ENCODE measurements at regions not wholly inside any gene's neighbourhood (a gene's known extent, or its start where the extent isn't known, plus 50 kb on each side); places are given as distances from the start of the nearest gene placed in this dataset.
"Not testable (repeated sequence)": the region's sequence is repeated elsewhere in the genome, so short reads cannot be mapped to it uniquely, and the experiment has no call there.

DNA sequence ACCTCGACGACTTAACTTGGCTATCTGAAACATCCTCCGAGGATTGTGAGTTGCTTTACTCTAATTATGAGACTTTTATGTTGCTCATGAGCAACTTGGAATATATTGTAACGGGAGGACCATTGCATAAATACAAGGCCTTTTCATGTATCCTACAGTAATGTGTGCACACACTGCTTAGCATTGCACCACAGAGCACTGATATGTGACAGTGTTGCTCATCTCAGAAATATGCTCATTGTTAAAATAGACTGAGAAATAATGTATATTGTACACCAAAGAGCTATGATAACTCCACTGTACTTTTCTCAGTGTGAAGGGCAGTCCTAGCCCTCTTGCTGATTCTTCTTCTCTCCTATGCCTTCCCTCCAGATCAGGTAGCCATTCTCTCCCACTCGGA is 102.8 kb upstream of the CDK13 start:
- Histone ChIP-seq H3K4me3 (replicated peaks; ENCODE audit: insufficient read depth, low read length) (no peak overlapping the region), H3K27ac (replicated peaks) (no peak overlapping the region), H3K27me3 (ENCODE audit: insufficient read depth, poor library complexity, severe bottlenecking) (no peaks in the 10 kb centered on the region)
- no peak for DNase-seq (ENCODE audit: low read depth in 1 of 2, low spot score in 1 of 2)
- TF ChIP-seq POLR2AphosphoS5 (IDR thresholded peaks at IDR 0.05; ENCODE audit: low read depth) (no peak), GABPA (IDR thresholded peaks at IDR 0.05; ENCODE audit: low read depth) (no peak), SPI1 (IDR thresholded peaks at IDR 0.05; ENCODE audit: borderline replicate concordance, low read depth) (no peak)
- TF ChIP-seq, protein P1, sequence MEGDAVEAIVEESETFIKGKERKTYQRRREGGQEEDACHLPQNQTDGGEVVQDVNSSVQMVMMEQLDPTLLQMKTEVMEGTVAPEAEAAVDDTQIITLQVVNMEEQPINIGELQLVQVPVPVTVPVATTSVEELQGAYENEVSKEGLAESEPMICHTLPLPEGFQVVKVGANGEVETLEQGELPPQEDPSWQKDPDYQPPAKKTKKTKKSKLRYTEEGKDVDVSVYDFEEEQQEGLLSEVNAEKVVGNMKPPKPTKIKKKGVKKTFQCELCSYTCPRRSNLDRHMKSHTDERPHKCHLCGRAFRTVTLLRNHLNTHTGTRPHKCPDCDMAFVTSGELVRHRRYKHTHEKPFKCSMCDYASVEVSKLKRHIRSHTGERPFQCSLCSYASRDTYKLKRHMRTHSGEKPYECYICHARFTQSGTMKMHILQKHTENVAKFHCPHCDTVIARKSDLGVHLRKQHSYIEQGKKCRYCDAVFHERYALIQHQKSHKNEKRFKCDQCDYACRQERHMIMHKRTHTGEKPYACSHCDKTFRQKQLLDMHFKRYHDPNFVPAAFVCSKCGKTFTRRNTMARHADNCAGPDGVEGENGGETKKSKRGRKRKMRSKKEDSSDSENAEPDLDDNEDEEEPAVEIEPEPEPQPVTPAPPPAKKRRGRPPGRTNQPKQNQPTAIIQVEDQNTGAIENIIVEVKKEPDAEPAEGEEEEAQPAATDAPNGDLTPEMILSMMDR (IDR thresholded peaks at IDR 0.05; ENCODE audit: insufficient read depth, low read length) = no peak
- TF ChIP-seq, protein P2, sequence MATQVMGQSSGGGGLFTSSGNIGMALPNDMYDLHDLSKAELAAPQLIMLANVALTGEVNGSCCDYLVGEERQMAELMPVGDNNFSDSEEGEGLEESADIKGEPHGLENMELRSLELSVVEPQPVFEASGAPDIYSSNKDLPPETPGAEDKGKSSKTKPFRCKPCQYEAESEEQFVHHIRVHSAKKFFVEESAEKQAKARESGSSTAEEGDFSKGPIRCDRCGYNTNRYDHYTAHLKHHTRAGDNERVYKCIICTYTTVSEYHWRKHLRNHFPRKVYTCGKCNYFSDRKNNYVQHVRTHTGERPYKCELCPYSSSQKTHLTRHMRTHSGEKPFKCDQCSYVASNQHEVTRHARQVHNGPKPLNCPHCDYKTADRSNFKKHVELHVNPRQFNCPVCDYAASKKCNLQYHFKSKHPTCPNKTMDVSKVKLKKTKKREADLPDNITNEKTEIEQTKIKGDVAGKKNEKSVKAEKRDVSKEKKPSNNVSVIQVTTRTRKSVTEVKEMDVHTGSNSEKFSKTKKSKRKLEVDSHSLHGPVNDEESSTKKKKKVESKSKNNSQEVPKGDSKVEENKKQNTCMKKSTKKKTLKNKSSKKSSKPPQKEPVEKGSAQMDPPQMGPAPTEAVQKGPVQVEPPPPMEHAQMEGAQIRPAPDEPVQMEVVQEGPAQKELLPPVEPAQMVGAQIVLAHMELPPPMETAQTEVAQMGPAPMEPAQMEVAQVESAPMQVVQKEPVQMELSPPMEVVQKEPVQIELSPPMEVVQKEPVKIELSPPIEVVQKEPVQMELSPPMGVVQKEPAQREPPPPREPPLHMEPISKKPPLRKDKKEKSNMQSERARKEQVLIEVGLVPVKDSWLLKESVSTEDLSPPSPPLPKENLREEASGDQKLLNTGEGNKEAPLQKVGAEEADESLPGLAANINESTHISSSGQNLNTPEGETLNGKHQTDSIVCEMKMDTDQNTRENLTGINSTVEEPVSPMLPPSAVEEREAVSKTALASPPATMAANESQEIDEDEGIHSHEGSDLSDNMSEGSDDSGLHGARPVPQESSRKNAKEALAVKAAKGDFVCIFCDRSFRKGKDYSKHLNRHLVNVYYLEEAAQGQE (IDR thresholded peaks at IDR 0.05; ENCODE audit: insufficient replicate concordance, low read depth) = no peak

DNA sequence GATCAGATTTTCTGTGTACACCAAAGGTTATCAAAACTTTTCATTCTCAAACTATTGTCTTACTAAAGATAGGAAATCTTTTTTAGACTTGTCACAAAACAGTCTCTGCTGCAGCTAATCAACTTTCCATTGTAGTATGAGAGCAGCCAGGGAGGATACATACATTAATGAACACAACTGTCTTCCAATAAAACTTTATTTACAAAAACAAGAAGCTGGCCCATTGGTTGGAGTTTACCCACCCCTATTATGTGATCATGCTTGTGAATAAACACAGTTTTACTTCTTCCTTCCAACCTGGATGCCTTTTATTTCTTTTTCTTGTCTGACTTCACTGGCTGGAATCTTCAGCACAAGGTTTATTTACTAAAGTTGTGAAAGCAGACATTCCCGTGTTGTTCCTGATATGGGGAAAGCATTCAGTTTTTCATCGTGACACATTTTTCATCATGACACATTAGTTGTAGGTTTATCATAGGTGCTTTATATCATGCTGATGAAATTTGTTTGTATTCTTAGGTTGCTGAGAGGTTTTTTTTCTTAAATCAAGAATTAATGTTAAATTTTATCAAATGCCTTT is 98.5 kb upstream of the CDK13 start:
- Histone ChIP-seq H3K27ac (replicated peaks) (no peak overlapping the region), H3K4me3 (replicated peaks; ENCODE audit: insufficient read depth, low read length) (no peak overlapping the region), H3K27me3 (ENCODE audit: insufficient read depth, poor library complexity, severe bottlenecking) (peaks cover 5% of the 10 kb centered on the region)
- no peak for DNase-seq (ENCODE audit: low read depth in 1 of 2, low spot score in 1 of 2)
- no peak for TF ChIP-seq SPI1 (IDR thresholded peaks at IDR 0.05; ENCODE audit: borderline replicate concordance, low read depth)
- no peak for TF ChIP-seq POLR2AphosphoS5 (IDR thresholded peaks at IDR 0.05; ENCODE audit: low read depth)
- TF ChIP-seq GABPA (IDR thresholded peaks at IDR 0.05; ENCODE audit: low read depth) = no peak

DNA sequence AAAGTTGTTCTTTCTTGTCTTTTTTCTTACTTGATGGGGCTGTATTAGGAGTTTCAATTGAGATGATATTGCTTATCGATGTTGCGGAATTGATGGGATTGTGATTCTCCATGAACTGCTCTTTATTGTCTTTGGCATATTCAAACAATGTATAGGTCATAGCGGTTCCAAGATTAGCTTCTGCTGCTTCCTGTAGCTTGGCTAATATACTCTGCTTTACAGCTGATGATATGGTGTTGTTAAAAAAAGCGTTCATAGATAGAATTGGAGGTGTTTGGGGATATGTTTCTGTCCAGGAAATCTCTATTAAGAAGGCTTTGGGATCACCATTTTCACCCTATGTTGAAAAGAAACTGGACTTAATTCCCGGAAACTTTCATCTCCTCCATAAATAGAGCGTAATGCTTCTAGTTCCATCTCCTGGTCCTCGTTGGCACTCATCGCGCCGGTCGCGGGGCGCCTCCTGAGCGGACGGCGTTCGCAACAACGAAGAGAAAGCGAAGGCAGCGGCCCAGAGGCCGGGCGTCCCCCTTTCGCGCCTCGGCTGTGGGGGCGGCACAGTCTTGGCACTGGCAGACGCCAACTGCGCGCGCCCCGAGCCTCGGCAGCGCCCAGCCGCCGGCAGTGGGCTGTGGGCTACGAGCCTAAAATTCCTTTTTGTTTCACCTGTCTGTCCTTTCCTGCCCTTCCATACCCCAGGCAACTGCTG is 95.3 kb upstream of the CDK13 start:
- DNase-seq (ENCODE audit: low read depth in 1 of 2, low spot score in 1 of 2); H3K27ac ChIP-seq (replicated peaks); H3K27me3 ChIP-seq (ENCODE audit: insufficient read depth, poor library complexity, severe bottlenecking): not testable (repeated sequence)
- peak overlapping the region; percentile 21 for H3K4me3 ChIP-seq (replicated peaks; ENCODE audit: insufficient read depth, low read length)

DNA sequence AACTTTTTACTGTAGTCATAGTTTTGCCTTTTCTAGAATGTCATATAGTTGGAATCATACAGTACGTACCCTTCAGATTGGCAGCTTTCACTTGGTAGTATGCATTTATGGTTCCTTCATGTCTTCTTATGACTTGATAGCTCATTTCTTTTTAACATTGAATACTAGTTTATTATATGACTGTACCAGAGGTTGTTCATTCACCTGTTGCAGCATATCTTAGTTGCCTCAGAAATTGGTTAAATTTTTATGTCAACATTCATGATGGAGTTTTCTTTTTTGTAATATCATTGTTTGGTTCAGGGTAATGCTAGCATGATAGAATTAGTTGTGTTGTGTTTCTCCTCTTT is 94.8 kb upstream of the CDK13 start:
- no peak for DNase-seq (ENCODE audit: low read depth in 1 of 2, low spot score in 1 of 2)
- TF ChIP-seq SPI1 (IDR thresholded peaks at IDR 0.05; ENCODE audit: borderline replicate concordance, low read depth) (no peak), GABPA (IDR thresholded peaks at IDR 0.05; ENCODE audit: low read depth) (no peak), POLR2AphosphoS5 (IDR thresholded peaks at IDR 0.05; ENCODE audit: low read depth) (no peak)
- TF ChIP-seq, protein P2 (IDR thresholded peaks at IDR 0.05; ENCODE audit: insufficient replicate concordance, low read depth) = no peak
- TF ChIP-seq, protein P1 (IDR thresholded peaks at IDR 0.05; ENCODE audit: insufficient read depth, low read length) = no peak
- H3K27me3 ChIP-seq (ENCODE audit: insufficient read depth, poor library complexity, severe bottlenecking) = peaks cover 7% of the 10 kb centered on the region
- no peak overlapping the region for H3K27ac ChIP-seq (replicated peaks)
- H3K4me3 ChIP-seq (replicated peaks; ENCODE audit: insufficient read depth, low read length) = peak overlapping the region; percentile 21

DNA sequence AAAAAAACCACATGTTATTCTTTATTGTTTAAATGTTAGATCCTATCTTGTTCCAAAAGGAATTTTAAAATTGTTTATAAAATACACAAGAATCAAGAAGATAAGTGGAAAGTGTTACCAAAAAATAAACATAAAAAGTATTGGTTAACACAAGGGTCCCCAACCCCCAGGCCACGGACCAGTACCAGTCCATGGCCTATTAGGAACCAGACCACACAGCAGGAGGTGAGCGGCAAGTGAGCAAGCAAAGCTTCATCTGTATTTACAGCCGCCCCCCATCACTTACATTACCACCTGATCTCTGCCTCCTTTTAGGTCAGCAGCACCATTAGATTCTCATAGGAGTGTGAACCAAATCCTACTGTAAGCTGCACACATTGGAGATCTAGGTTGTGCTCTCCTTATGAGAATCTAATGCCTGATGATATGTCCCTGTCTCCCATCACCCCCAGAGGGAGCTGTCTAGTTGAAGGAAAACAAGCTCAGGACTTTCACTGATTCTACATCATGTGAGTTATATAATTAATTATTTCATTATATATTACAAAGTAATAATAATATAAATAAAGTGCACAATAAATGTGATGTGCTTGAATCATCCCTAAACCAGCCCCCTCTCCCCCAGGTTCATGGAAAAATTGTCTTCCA is 86.3 kb upstream of the CDK13 start:
- H3K27ac ChIP-seq (replicated peaks); H3K4me3 ChIP-seq (replicated peaks; ENCODE audit: insufficient read depth, low read length); H3K27me3 ChIP-seq (ENCODE audit: insufficient read depth, poor library complexity, severe bottlenecking): not testable (repeated sequence)
- peak in 1 of 2 experiments; percentile 25 for DNase-seq (ENCODE audit: low read depth in 1 of 2, low spot score in 1 of 2)

DNA sequence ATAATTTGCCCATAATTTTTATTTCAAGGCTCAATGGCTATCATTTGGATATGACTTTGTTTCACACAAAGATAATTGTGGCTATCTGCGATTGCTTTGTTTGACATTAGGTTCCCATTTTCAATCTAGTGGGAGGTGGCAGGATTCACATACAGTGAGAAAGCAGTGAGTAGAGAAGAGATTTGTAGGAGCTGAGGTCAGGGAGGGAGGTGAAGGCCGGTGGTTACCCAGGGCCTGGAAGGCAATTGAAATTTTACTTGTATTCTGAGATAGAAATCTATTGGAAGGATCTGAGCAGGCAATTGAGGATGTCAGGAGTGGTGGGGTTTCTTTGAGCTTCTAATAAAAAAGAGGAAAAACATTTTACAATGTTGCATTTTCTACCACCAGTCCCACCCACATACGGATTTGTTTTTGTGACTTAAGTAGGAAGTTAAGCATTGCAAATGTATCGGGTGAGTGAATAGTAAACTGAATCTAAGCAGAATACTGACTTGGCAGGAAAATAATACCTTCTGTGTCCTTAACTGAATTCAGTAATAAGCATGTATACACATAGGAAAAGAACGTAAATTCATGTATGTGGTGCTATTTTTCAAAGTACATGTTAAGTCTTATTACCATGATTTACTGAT is 80.1 kb upstream of the CDK13 start:
- not testable (repeated sequence) for H3K4me3 ChIP-seq (replicated peaks; ENCODE audit: insufficient read depth, low read length); H3K27me3 ChIP-seq (ENCODE audit: insufficient read depth, poor library complexity, severe bottlenecking); DNase-seq (ENCODE audit: low read depth in 1 of 2, low spot score in 1 of 2); H3K27ac ChIP-seq (replicated peaks)

DNA sequence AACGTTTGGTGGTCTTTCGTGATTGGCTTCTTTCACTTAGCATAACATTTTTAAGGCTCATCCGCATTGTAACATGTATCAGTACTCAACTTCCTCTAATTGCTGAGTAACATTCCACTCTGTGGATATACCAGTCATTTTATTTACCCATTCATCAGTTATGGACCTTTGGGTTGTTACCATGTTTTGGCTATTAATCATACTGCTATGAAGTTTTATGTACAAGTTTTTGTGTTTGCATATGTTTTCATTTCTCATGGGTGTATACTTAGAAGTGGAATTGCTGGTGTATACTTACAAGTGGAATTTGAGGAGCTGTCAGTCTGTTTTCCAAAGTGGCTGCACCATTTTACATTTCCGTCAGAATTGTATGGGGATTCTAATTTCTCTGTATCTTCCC is 78.4 kb upstream of the CDK13 start:
- DNase-seq (ENCODE audit: low read depth in 1 of 2, low spot score in 1 of 2); H3K27ac ChIP-seq (replicated peaks); H3K27me3 ChIP-seq (ENCODE audit: insufficient read depth, poor library complexity, severe bottlenecking); H3K4me3 ChIP-seq (replicated peaks; ENCODE audit: insufficient read depth, low read length): not testable (repeated sequence)

All from HL-60 (cell line).